ENCODE measurements at regions not wholly inside any gene's neighbourhood (a gene's known extent, or its start where the extent isn't known, plus 50 kb on each side); places are given as distances from the start of the nearest gene placed in this dataset.

DNA sequence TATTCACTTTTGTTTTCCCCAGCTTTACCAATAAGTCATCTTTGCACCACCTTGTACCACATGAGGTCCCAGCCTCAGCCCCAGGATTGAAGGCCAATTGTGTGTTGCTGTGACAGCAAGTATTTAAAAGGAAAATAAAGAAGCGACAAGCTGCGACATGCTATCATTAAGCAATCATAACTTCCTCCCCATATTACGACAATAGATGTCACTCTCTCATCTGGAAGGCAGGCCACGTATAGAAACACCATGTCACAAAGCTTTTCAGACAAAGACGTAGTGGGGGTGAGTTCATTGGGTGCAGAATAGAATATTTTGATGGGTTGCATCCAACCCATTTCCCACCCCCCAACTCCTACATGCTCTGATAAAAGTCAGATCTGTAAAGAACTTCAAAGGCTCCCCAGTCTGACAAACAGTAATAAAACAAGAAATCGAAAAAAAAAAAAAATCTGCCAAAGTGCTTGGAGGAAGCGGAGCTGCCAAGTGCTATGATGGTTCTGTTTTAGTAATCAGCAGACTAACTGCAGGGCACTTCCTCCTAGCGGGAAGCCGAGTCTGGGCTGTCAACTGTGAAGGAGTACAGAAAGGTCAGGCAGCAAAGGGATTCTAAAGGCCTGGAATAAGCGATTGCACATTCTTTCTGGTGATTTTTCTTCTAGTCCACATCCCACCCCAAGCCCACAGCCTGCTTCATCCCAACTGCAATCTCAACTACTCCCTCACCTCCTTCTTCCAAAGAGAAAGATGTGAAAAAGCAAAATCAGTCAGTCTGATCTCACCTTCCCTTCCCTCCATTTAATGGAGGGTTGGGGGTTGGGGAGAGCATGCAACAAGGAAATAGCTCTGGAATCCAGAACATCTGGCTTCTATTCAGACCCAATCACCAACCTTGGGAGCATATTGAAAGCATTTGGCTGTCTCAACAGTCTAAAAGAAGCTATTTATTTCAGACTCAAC, 131.4 kb upstream of the UBASH3B start:
- no peak for DNase-seq

- DNase-seq, result no peak
These were observed 133.9 kb upstream of the UBASH3B start for GRCh38 chr11:122521626-122522025.

DNA sequence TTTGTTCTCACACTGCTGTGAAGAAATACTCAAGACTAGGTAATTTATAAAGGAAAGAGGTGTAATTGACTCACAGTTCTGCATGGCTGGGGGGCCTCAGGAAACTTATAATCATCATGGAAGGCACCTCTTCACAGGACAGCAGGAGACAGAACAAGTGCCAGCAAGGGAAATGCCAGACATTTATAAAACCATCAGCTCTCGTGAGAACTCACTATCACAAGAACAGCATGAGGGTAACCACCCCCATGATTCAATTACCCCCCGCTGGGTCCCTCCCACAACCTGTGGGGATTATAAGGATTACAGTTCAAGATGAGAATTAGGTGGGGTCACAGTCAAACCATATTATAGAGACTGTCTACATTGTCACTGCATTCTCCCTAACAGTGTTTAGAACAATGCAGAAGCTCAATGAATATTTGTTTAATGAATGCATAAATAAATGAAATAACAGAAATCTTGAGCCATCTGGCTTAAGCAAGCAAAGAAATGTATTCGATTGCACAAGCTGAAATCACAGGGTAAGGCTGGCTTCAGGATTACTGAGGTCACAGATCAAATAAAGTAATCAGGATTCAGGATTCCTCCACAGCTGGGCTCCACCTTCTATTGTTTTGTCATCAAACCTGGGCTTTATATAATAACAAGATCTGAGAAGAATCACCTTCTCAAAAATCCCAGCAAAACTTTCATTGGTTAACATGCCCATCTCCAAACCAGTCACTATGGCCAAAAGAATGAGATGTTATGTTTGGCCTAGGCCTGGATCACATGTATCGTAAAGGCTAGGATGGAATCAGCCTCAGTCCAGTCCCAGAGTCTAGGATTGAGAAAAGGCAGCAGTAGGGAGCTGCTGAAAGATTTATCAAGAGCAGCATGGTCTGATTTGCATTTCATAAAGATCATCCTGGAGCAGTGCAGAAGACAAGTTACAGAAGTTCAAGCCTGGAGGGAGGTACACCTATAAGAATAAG, 137.8 kb upstream of the UBASH3B start:
- no peak for DNase-seq

GRCh38 chr11:122516686-122517085, 138.8 kb upstream of the UBASH3B start:
- no peak for DNase-seq

DNA sequence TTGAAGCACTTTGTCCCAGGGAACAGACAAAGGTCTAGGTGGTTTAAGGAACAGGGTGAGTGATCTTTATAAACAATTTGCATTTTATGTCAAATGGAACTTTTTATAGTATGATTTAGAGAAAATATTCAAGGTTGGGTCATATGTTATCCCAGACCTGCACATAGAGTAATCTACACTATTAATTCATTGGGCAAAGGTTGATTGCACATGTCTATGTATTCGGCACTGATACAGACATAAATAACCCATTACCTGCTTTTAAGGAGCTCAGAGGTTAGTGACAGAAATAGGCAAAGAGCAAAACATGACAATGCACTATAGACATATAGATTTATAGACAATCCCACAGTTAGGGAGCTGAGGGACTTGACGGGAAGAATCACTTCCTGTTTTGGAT, 141.5 kb upstream of the UBASH3B start:
- DNase-seq, result no peak

DNA sequence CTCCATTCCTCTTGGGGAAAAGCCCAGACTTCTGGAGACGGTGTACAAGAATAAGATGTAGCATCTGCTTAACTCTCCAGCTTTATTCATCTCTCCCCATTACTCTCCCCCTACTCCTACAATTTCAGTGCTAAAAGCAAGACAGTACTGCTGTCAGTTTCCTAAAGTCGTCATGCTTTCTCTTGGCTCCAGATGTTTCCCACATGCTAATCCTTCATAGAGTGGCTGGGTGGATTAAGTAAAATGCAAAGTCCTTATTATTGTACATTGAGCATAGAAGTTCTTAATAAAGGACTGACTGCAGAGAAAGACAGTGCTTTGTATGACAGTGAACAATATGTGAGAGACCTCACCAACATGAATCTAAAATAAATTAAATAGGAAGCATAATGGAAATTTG, 142.2 kb upstream of the UBASH3B start:
- DNase-seq, result no peak

DNA sequence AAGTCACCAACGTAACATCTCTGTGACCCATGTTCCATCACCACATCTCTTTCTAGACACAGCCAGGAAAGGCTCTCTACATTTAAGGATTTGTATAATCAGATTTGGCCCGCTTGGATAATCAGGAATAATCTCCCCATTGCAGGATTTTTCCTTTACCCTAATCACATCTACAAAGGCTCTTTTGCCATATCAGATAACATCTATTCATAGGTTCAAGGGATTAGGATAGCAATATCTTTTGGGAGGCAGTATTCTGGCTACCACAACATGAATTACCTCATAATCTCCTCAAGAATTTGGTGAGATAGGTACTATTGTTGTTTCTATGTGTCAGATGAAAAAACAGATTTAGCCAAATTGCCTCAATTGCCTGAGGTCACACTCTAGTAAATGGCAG, 142.8 kb upstream of the UBASH3B start:
- no peak for DNase-seq

DNA sequence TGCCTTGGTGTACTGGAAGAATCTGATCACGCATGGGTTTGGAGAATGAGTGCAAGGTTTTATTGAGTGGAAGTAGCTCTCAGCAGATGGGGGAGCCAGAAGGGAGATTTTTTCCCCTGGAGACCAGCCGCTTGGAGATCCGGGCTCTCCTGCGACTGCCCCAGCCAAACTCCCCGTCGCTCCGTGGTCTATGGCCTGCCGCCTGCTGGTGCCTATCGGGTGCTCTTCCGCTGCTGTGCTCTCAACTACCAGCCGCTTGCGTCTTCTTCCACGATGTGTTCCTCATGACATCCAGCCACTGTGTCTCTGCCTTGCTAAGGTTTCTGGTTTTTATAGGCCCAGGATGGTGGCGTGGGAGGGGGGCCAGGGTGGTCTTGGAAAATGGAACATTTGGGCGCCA, 145.6 kb upstream of the UBASH3B start:
- DNase-seq, result no peak

DNA sequence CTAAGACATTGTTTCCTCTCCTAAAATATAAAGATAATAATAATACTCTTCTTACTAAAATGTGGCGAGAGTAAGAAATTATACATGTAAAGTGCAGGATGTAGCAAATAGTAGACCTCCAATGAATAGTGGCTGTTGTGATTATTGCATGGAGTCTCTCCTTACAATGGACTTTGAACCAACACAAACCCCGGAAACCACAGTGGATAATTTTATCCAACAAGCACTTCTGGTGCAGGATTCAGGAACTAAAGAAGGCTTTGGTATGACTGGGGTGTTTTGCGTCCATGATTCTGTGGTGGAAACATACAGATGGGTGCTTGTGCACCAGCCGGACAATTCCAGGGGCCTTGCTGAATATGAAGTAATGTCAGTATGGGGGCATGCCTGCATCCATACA, 146.4 kb upstream of the UBASH3B start:
- DNase-seq, result no peak

DNA sequence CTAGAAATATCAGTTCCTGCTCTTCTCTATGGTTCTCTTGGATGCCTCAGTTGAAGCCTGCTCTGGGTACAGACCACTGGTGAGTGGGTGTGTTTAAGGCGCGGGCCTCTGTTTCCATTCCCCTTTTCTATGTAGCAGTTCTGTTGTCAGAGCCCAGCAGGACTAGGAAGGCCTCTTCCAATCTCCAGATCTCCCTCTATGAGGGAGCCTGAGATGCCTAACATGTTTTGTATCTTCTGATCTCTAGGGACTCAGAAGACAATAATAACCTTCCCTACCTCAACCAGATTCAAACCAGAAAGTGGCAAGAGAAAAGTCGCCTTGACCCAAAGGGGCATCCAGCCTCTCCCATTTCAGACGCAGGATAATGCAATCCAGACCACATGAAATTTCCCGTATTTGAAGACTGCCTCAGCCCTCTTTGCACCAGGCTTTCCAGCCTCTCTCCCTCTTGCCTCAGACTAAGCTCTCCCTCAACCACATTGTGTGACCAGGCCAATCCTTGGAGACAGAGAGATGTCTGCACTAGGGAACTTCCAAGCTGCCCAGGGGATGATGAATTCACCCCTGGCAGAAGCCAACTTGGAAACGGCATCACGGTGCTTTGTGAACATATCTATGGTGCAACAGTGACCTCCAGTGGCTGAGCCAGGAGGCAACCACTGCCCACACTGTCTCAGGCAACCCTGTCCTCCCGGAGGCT, 150.1 kb upstream of the UBASH3B start:
- DNase-seq, result peak; percentile 52 to 67

DNA sequence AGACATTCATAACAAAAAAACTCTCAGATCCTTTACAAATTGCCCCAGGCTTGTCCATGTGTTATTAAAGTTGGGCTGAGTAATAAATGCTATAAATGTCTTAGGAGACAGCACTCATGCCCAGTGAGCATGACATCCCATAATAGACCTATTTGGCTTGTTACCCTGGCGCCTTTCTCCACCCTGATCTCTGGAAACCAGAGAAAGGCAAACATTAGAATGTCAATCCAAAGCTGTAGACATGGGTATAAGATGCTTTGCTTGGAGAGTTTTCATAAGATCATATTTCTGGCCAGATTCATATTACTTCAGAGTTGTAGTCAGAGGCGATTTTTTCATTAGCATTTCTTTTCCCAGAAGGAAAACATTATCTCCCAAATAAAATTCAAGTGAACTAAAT, 161.3 kb upstream of the UBASH3B start:
- DNase-seq, result no peak

DNA sequence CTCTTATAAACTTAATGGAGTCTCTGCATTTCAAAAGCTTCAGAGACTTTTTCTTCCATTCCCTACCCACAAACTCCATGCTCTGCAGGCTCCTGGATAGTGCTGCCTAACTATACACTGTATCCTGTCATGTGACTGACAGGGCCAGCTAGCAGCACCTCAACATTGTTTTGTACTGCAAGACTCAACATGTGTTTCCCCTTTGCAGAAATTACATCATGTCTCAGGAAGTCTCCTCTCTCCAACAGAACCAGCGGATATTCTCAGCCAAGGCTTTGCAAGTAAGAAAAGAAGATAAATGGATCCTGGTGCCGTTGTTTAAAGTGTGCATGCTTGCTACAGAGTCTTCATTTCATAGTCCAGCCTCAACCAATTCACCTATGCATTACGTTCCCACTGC, 164.0 kb upstream of the UBASH3B start:
- no peak for DNase-seq

DNA sequence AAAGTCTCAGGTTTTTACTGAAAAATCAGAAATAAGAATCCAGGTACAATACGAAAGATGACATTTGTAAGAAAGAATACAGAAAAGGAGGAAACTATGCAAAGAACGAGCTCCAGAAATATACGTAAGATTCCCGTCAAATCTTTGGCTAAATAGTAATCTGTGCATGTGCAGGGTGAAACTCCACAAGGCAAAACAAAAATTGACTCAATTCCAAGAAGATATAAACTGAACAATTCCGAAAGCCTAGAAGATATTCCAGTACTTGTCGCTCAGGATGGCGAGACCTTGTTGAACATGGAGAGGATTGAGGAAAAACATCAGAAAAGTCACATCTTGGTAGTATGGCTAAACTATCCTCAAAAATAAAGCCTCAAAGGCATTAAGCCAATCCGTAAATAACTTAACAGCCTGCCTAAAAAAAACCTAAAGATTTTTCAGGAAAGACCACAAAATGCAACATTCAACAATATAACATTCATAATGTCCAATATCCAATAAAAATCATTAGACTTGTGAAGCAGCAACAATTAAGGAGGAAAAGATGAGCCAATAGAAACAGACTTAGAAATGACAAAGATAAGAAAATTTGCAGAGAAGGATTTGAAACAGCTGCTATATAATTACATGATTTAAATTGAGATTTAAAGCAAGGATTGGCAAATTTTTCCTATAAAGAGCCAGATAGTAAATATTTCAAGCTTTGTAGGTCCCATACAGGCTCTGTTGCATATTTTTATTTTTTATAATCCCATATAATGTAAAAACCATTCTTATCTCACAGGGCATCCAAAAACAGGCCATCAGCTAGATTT, 166.4 kb upstream of the UBASH3B start:
- no peak for DNase-seq

DNA sequence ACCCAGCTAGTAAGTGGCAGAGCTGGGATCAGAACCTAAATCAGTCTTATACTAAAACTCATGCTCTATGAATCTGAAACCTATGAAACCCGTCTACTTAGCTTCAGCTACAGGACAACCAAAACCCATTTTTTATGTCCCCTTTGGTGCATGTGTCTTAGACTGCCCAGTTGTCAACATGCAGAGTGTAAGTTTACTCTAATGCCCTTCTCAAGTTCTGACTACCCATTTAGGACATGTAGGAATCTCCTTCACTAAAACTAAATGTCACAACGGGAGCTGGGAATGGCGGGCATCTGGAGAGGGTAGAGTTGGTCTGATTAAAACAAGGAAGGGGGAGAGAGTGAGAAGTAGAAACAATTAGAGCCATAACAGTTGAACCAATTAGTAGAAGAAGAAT, 167.9 kb upstream of the UBASH3B start:
- no peak for DNase-seq

DNA sequence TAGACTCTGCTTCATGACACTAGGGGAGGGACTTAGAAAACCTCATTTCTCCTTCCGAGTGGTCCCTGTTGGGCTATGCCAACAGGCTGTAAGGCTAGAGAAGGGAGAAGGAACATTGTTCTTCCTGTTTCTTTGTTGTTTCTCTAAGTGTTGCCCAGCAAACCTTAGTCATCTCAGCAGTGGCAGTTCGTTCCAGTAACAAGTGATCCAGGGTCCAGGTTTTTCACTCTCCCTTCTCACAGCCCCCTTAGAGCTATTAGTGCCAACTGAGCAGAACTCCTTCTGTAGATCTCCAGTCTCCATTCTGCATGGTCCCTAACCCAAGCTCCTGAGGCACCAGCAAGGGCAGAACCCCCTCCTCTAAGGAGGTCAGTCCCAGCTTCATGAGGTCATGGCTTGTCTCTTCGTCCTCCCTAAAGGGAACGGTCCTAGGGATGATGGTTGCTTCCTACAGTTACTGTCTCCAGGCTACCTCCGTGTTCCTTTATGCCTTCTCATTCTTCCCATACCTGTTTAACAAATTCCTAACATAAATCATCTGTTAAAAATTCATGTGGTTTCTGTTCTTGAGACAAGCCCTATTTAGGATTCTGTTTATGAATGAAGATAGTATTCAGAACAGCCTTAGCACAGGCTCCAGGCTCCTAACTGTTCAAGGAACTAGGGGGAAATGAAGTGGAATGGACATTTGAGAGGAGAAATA, 168.6 kb upstream of the UBASH3B start:
- DNase-seq, result no peak

- no peak for DNase-seq
These were observed 176.5 kb upstream of the UBASH3B start for GRCh38 chr11:122478986-122479385.

- DNase-seq, result no peak
These were observed 186.6 kb upstream of the UBASH3B start for GRCh38 chr11:122468965-122469364.

DNA sequence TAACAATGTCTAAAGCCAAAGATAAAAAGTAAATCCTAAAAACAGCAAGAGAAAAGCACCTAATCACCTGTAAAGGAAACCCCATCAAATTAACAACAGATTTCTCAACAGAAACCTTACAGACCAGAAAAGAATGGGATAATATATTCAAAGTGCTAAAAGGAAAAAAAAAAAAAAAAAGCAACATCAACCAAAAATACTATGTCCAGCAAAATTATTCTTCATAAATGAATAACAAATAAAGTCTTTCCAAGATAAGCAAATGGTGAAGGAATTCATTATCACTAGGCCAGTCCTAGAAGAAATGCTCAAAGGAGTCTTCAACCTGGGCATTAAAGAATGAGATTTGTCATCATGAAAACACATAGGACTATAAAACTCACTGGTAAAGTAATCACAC, 192.0 kb upstream of the UBASH3B start:
- no peak for DNase-seq

GRCh38 chr11:122459064-122459463, 196.5 kb upstream of the UBASH3B start:
- no peak for DNase-seq

GRCh38 chr11:122453586-122453985, 201.9 kb upstream of the UBASH3B start:
- DNase-seq, result no peak

GRCh38 chr11:122451911-122452310, 203.6 kb upstream of the UBASH3B start:
- DNase-seq, result no peak

- DNase-seq, result no peak
These were observed 213.9 kb upstream of the UBASH3B start for GRCh38 chr11:122441666-122442035.

Measured in activated CD4-positive, alpha-beta T cell treated with anti-CD3 and anti-CD28 coated beads, Interleukin-2, amount 50 U/mL, for 48 hours (primary cell).